OCI-LY1 (cell line): ENCODE measurements at regions not wholly inside any gene's neighbourhood (a gene's known extent, or its start where the extent isn't known, plus 50 kb on each side); places are given as distances from the start of the nearest gene placed in this dataset.

Experiments used
- H2AFZ ChIP-seq: fragments of 200-600 bp; sonication (generic), shearing (Covaris generic); 2 replicates; pipeline ENCODE4 v1.6.0; 2014; ENCODE audit warnings: antibody characterized with exemption, mild to moderate bottlenecking, low read length
- H3F3A ChIP-seq: fragments of 200-600 bp; sonication (generic), shearing (Covaris generic); 2 replicates; pipeline ENCODE4 v1.6.0; 2014; ENCODE audit warnings: mild to moderate bottlenecking, antibody characterized with exemption, low read length, moderate library complexity; ENCODE audit not compliant: insufficient read depth
- H3K27ac ChIP-seq: fragments of 200-600 bp; sonication (generic); 2 replicates; pipeline ENCODE4 v1.5.1; 2014; ENCODE audit warnings: low read length, mixed run types, mild to moderate bottlenecking, low read depth; ENCODE audit not compliant: poor library complexity, severe bottlenecking
- H3K27me3 ChIP-seq: fragments of 200-600 bp; sonication (generic); 2 replicates; pipeline ENCODE4 v1.6.0; 2014; ENCODE audit warnings: antibody characterized with exemption, mild to moderate bottlenecking, low read length, moderate library complexity; ENCODE audit not compliant: insufficient read depth
- H3K36me3 ChIP-seq: fragments of 200-600 bp; sonication (generic); 2 replicates; pipeline ENCODE4 v1.6.1; 2014; ENCODE audit warnings: mild to moderate bottlenecking, antibody characterized with exemption, low read length, moderate library complexity, mixed read lengths; ENCODE audit not compliant: insufficient read depth
- H3K4me1 ChIP-seq: fragments of 200-600 bp; sonication (generic); 2 replicates; pipeline ENCODE4 v1.5.1; 2014; ENCODE audit warnings: mild to moderate bottlenecking, low read length, moderate library complexity; ENCODE audit not compliant: insufficient read depth, severe bottlenecking
- H3K4me2 ChIP-seq: fragments of 200-600 bp; sonication (generic), shearing (Covaris generic); 2 replicates; pipeline ENCODE4 v1.6.1; 2014; ENCODE audit warnings: low read length
- H3K4me3 ChIP-seq: fragments of 200-600 bp; sonication (generic); 2 replicates; pipeline ENCODE4 v1.5.1; 2014; ENCODE audit warnings: low read length, low read depth, mild to moderate bottlenecking, mixed read lengths; ENCODE audit not compliant: poor library complexity, severe bottlenecking
- H3K79me2 ChIP-seq: fragments of 200-600 bp; shearing (Covaris generic); 2 replicates; pipeline ENCODE4 v1.6.1; 2016; ENCODE audit warnings: mixed run types, low read length, mixed read lengths; ENCODE audit not compliant: insufficient read depth
- H3K9ac ChIP-seq: fragments of 200-600 bp; sonication (generic), shearing (Covaris generic); 2 replicates; pipeline ENCODE4 v1.6.1; 2014; ENCODE audit warnings: mild to moderate bottlenecking, low read length, mixed read lengths
- H3K9me2 ChIP-seq: fragments of 200-600 bp; sonication (generic), shearing (Covaris generic); 2 replicates; pipeline ENCODE4 v1.6.1; 2014; ENCODE audit warnings: low read depth, mild to moderate bottlenecking, low read length, mixed read lengths
- H3K9me3 ChIP-seq: fragments of 200-600 bp; shearing (Covaris generic); 2 replicates; pipeline ENCODE4 v1.6.1; 2014; ENCODE audit warnings: low read length, mixed read lengths
- H4K20me1 ChIP-seq: fragments of 200-600 bp; sonication (generic), shearing (Covaris generic); 2 replicates; pipeline ENCODE4 v1.6.0; 2016; ENCODE audit warnings: mild to moderate bottlenecking, low read length; ENCODE audit not compliant: insufficient read depth
- EZH2 ChIP-seq: fragments of 200-600 bp; sonication (generic), shearing (Covaris generic); IDR thresholded peaks from 2 replicates; pipeline ENCODE4 v1.8.0; 2017; ENCODE audit warnings: borderline replicate concordance, mixed run types, mild to moderate bottlenecking, antibody characterized with exemption, low read length, moderate library complexity, mixed read lengths
- TF ChIP-seq, protein P1 (sequence below): fragments of 200-600 bp; sonication (generic), shearing (Covaris generic); IDR thresholded peaks from 2 replicates; pipeline ENCODE4 v1.5.1; 2017; ENCODE audit warnings: mild to moderate bottlenecking, antibody characterized with exemption, low read length, moderate library complexity, mixed read lengths

- Histone ChIP-seq H3K9ac (no peak overlapping the region), H3K4me3 (no peak overlapping the region), H3K9me3 (no peaks in the 10 kb centered on the region), H4K20me1 (no peaks in the 10 kb centered on the region), H2AFZ (no peak overlapping the region), H3K27me3 (no peaks in the 10 kb centered on the region), H3F3A (no peaks in the 10 kb centered on the region), H3K9me2 (no peaks in the 10 kb centered on the region), H3K79me2 (no peaks in the 10 kb centered on the region), H3K36me3 (no peaks in the 10 kb centered on the region), H3K4me2 (no peak overlapping the region), H3K4me1 (no peaks in the 10 kb centered on the region), H3K27ac (no peak overlapping the region)
- TF ChIP-seq, protein P1, sequence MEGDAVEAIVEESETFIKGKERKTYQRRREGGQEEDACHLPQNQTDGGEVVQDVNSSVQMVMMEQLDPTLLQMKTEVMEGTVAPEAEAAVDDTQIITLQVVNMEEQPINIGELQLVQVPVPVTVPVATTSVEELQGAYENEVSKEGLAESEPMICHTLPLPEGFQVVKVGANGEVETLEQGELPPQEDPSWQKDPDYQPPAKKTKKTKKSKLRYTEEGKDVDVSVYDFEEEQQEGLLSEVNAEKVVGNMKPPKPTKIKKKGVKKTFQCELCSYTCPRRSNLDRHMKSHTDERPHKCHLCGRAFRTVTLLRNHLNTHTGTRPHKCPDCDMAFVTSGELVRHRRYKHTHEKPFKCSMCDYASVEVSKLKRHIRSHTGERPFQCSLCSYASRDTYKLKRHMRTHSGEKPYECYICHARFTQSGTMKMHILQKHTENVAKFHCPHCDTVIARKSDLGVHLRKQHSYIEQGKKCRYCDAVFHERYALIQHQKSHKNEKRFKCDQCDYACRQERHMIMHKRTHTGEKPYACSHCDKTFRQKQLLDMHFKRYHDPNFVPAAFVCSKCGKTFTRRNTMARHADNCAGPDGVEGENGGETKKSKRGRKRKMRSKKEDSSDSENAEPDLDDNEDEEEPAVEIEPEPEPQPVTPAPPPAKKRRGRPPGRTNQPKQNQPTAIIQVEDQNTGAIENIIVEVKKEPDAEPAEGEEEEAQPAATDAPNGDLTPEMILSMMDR = no peak
- no peak for TF ChIP-seq EZH2
These were observed 460.2 kb upstream of the HS6ST1 start for GRCh38 chr2:128778843-128779242.

GRCh38 chr2:128779301-128780095, 460.8 kb upstream of the HS6ST1 start:
- Histone ChIP-seq H3K4me3 (no peak overlapping the region), H3K27ac (no peak overlapping the region), H2AFZ (no peak overlapping the region), H3K27me3 (no peaks in the 10 kb centered on the region), H3K36me3 (no peaks in the 10 kb centered on the region), H4K20me1 (no peaks in the 10 kb centered on the region), H3K4me1 (no peaks in the 10 kb centered on the region), H3K9ac (no peak overlapping the region), H3K79me2 (no peaks in the 10 kb centered on the region), H3F3A (no peaks in the 10 kb centered on the region), H3K9me2 (no peaks in the 10 kb centered on the region), H3K9me3 (no peaks in the 10 kb centered on the region), H3K4me2 (no peak overlapping the region)
- TF ChIP-seq EZH2 = no peak
- TF ChIP-seq, protein P1 = no peak

GRCh38 chr2:128780434-128781080, 461.9 kb upstream of the HS6ST1 start:
- H3K9me2 ChIP-seq = no peaks in the 10 kb centered on the region
- no peaks in the 10 kb centered on the region for H4K20me1 ChIP-seq
- H3K4me2 ChIP-seq = no peak overlapping the region
- no peaks in the 10 kb centered on the region for H3K36me3 ChIP-seq
- H3F3A ChIP-seq = no peaks in the 10 kb centered on the region
- TF ChIP-seq EZH2 = no peak
- no peak overlapping the region for H3K4me3 ChIP-seq
- no peak overlapping the region for H3K9ac ChIP-seq
- no peak overlapping the region for H3K27ac ChIP-seq
- H3K4me1 ChIP-seq = no peaks in the 10 kb centered on the region
- H3K9me3 ChIP-seq = no peaks in the 10 kb centered on the region
- no peaks in the 10 kb centered on the region for H3K27me3 ChIP-seq
- H2AFZ ChIP-seq = no peak overlapping the region
- H3K79me2 ChIP-seq = no peaks in the 10 kb centered on the region
